Body of pancreas (tissue), 4 donors: ENCODE measurements at regions not wholly inside any gene's neighbourhood (a gene's known extent, or its start where the extent isn't known, plus 50 kb on each side); places are given as distances from the start of the nearest gene placed in this dataset.

Experiments
- CTCF ChIP-seq, 7 experiments: fragments of 450-650 bp in 4 of 7; fragments of 200-600 bp in 3 of 7; sonication (generic) in 3 of 7; IDR thresholded peaks; one replicate each; pipeline ENCODE4 v1.5.1; 2016 to 2019; ENCODE audit warnings: antibody characterized with exemption in 7 of 7
- POLR2A ChIP-seq, 3 donors: fragments of 450-650 bp; IDR thresholded peaks; one replicate each; pipeline ENCODE4 v1.6.1; 2016; ENCODE audit warnings: antibody characterized with exemption in 3 of 3, mild to moderate bottlenecking in 2 of 3

- TF ChIP-seq CTCF (IDR thresholded peaks at IDR 0.05) (no peak), POLR2A (IDR thresholded peaks at IDR 0.05) (no peak)
Observed at GRCh38 chr22:27546157-27546935, 255.2 kb downstream of the MN1 start.
